ENCODE measurements at regions not wholly inside any gene's neighbourhood (a gene's known extent, or its start where the extent isn't known, plus 50 kb on each side); places are given as distances from the start of the nearest gene placed in this dataset.
"Not testable (repeated sequence)": the region's sequence is repeated elsewhere in the genome, so short reads cannot be mapped to it uniquely, and the experiment has no call there.

DNA sequence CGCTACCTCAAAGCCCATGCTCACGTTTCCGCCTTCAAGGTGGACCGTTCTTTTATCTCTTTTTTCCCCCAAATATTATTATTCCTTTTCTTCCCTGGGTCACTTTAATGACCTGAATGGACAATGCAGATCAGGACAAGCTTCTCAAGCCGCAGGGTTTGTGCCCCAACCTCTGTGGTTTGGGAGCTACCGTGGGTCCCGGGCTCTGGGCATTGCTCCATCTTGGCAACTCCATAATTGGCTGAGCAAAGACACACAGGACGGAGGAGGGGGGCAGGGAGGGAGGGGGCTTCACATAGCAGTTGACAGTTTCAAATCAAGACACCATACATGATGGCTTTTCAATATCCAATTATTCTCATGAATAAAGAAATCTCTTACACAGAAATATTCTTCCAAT lies 308.1 kb upstream of the FZD8 start:
- no peak for DNase-seq

DNA sequence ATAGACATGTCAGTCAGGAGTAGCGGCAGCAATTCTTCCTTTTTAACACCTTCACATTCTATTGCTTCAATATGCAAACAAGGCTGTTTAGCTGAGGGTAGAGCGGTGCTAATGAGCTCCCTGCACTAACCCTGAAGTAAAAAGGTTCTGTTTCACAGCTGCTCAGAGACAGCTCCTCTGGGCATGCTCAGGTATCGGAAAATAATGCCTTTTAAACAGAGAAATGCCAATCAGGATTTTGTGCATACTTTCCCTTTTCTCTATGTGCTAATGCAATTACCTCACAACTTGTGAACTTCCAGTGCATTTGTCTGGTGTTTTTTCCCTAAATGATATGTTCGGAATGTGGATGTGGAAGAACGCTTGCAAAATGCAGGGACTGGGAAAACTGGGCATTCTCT lies 307.7 kb upstream of the FZD8 start:
- DNase-seq = no peak

DNA sequence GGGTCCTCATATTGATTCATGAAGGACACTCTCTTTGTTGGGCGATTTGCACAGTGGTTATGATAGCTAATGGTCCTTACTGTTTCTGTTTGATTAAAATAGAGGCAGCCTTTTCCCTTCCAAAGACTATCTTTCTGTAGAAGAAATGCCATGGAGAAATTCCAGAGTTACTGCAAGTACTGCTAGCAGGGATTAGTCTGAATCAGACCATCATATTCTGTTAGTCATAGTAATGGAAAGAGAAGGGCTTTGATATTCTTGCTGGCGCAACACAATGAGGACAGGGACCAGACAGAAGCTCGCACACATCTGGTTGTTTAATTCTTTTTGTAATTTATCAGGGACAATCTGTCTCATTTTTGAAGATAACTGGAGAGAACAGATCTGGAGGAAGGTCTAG lies 304.5 kb upstream of the FZD8 start:
- DNase-seq = no peak

DNA sequence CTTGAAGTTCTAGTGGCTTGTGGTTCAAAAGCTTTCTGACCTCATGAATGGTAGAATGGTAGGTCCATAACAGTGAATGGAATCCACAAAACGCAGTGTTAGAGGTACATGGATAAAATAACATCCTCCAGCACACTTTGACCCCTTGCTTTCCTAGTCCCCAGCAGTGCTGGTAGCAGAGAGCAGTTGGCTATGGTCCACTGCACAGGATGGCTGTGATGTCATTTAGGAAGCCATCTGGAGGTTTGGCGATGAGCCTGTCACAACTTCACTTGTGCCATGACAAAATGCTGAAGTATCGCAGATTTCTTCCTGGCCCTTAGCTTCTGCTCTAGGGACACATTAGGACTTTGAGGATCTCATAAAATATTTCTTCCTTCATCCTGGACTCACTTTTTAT lies 300.0 kb upstream of the FZD8 start:
- peak; percentile 19 for DNase-seq

DNA sequence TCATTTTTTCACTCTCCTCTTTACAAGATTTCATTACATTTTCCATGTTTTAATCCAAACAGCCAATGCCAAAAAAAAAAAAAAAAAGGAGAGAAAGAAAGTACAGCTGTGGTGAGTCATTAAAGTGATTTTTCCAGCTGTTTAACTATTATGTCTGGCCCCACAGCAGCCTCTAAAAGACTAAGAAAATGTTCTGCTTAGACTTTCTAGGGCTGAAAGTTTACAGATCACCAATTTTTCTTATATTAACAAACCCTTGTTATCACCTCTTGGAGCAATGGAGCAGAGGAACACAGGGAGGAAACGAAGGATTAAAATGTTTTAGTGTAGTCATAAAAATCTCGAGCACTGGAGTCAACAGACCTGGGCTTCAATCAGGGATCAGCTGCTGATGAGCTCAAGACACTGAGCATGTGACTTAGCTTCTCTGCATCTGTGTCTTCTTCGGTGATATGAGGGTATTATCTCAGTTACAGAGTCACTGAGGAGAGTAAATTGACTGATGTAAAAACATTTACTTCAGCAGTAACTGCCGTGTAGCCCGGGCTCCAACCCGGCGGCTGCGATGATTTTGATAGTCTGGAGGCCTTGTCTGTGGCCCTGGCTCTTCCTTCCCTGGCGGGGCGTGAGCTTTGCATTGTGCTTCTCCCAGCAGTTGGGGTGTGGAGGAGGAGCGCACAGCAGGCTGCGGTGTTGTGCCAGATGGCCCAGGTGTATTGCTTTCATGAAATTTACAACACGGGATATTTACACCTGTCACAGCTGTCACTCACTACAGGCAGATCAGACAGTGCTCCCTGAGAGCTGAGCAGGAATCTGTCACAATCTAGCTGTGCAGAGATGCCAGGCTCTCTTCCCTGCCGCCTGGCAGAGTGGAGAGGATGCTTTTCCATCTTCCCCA lies 298.3 kb upstream of the FZD8 start:
- peak; percentile 18 for DNase-seq

DNA sequence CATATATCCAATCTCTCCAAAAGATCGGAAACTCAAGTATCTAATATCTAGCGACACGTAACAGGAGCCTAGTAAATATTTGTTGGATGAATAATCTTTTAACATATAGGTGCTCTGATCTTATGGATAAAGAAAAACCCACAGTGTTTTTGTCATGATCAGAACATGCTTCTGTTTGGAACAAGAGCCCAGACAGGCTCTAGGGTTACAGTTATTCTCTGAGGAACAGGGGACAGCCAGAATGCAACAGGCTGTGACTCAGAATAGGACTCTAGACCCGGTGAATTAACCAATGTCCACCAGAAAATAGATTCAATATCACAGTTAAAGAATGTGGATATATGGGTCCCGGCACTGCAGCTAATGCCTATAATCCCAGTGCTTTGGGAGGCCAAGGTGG lies 296.1 kb upstream of the FZD8 start:
- DNase-seq = no peak

DNA sequence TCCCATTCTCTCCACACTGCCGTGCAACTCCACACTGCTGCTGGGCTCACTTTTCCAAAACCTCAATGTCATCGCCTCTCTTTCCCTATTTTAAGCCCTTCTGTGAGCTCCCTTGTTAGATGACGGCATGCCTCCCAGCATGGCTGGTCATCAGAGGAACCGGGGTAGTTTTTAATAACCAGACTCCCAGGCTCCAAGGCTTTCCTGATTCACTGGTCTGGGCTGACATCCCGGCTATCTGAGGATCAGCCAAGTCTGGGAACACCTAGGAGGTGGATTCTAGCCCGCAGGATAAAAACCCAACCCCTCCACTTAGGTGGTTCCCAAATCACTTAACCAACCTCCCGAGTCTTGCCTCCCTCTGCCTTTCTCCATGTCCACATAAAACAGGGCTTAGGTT lies 295.4 kb upstream of the FZD8 start:
- no peak for DNase-seq

DNA sequence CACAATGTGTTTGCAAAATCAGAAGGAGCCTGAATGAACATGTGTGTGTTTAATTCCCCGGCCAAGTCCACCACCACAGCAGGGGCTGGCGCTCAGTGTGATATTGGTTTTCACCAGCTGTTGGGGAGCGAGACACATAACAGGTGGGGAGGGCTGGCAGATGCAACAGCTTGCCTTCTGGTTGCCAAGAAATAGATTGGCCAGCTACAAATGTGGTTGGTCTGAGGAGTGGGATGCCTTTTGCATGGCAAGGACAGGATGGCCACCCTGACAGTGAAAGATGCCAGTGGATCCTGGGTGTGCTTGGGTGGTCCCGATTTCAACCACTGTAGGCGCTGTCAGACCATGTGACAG lies 292.5 kb upstream of the FZD8 start:
- DNase-seq = peak; percentile 77

DNA sequence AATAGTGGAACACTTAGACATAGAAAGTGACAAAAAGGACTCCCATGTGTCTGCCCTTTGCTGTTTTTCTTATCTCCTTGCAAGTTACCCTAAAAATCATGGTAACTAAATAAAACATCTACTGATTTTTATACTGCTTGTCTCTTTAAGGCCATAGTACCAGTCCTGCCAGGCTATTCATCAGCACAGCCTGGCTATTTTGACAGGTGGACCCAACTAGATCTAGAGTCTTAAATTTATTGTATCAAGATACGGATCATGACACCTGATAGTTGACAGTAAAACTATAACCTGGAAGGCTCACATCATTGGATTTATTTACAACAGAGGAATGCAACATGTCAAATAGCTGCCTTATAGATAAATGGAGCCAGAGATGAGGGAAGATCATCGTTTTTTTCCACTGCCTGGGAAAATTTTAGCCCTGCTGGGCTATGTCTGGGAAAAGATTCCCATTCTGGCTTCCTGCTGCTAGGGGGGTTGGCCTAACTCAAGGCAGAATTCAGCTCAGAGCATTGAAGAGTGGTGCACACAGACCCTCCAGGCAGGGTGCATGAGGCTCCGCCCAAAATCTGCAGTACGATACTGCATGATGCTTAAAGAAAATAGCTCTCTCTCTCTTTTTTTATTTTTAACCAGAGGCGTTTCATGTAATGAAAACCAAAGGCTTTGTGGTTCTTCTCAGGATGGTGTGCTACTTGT lies 292.0 kb upstream of the FZD8 start:
- no peak for DNase-seq

DNA sequence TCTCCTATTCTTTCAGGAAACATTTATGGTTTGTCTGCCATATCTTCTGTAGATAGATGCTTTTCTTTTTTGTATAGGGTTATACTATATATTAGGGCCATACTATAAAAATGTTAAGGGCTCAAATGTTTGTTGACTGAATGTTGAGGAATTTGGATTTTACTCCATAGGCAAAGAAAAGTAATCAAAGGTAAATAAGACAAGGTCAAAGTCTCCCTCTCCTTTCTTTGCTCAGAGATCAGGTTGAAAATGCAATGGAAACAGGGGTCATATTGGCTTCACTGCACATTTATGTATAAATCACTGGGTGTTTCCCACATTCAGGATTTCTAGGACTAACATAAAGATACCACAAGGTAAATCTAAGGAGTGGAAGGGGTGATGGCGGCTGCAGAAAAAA lies 291.4 kb upstream of the FZD8 start:
- DNase-seq = no peak

DNA sequence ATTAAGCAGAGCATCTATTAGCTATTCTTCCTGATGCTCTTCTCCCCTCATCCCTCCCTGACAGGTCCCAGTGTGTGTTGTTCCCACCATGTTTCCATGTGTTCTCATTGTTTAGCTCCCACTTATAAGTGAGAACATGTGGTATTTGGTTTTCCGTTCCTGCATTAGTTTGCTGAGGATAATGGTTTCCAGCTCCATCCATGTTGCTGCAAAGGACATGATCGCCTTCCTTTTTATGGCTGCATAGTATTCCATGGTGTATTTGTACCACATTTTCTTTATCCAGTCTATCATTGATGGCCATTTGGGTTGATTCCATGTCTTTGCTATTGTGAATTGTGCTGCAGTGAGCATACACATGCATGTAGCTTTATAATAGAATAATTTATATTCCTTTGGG lies 287.9 kb upstream of the FZD8 start:
- DNase-seq = not testable (repeated sequence)

DNA sequence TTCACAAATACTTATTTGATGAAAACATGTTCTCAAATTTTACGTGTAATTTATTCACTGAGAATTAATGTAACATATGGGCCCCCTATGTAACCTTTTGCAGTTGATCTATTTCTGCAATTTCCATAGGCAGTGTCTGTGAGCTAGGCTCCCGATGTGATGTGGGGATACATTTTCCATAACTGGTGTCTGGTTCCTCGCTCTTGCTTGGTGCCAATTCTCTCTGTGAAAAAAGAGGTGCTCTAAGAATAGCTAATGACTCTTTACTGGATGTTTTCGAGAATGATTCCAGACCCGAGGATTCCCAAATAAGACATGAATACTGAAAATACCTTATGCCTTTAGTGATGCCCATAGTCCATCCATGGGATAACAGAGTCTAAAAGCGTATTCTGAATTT lies 286.7 kb upstream of the FZD8 start:
- DNase-seq = peak; percentile 26

DNA sequence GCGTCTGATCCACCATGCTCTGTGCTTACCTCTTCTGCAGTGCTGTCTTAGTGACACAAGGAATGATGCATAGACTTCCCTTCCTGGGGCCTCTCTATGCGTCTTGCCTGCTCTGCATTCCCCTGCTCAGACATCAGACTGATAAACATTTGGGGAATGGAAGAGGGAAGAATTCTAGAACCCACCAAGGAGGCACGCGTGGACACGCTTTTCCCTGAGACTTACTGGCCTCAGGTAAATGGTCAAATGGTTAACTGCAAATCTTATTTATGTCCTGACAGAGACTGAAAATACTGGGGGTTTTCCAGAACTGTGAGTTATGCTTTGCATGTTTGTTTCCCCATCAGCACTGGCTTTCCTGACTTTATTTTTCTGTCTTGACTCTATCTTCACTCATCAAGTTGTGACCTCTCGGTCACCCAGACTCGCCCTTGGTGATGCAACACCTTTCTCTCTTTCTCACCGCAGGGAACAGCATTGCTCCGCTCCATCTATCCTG lies 285.9 kb upstream of the FZD8 start:
- no peak for DNase-seq

DNA sequence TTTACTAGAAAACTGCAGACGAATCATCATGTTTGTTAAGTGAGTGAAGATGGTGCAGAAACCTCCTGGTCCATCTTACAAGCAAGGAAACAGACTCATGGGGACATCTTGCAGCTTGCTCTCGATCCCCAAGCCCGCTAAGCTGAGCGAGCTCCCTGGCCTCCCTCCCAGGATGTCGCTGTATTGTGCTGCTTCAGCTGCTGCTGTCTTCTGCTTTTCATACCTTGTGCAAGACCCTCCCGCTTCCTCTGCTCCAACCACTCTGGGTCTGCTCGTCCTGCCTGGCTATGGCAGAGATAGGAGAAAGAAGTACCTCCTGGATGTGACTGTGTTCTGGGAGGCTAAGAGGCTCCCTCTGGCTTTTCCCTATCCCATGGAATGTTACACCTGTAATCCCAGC lies 285.2 kb upstream of the FZD8 start:
- no peak for DNase-seq

DNA sequence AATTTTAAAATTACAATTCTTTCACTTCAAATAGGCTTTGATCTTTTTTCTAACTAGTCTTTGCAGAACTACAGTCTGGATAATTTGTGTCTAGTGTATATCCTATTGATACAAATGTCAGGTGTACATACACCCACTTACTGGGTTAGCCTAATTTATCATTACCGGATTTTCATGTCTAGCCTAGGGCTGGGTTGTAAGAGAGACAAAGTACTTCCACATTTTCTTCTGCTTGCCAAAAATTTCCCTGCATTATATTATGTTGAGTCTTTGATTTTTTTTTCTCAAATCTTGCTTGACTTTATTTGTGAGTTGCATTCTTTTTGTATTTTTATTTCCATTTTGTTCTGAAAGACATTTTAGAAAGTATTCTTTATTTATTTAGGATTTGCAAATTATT lies 284.8 kb upstream of the FZD8 start:
- no peak for DNase-seq

DNA sequence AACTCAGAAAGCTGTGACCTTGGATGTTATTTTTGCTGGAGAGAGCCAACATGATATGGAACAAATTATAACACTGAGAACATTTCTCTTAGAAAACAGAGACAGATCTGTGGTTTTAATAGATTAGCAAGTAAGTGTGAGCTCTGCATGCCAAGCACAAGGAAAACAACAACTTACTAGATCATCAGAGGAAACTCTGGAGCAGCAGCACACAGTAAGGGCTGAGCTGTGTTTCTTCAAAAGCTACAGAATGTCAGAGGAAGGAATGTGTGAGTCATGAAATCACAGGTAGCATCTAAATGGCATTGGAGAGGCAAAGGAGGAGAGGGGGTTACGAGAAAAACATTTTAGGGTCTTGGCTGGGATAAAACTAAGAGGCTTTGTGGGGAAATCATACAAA lies 283.4 kb upstream of the FZD8 start:
- no peak for DNase-seq

DNA sequence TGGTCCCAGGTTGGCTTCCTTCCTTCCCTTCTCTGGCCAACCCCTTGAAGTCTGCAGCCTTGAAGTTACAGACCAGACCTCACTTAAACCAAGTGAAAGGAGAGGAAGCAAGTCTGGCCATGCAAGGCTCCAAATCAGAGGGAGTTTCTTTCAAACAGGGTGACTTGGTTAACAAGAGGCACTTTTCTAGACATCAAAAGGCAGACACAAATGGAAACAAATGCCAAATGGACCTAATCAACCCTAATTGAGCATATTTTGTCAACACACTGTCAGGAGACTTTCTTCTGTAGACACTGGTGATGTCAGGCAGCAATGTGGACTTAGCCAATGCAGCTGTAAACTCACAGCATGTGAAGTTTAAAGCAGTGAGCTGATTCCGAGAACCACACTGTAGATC lies 282.7 kb upstream of the FZD8 start:
- DNase-seq = no peak

DNA sequence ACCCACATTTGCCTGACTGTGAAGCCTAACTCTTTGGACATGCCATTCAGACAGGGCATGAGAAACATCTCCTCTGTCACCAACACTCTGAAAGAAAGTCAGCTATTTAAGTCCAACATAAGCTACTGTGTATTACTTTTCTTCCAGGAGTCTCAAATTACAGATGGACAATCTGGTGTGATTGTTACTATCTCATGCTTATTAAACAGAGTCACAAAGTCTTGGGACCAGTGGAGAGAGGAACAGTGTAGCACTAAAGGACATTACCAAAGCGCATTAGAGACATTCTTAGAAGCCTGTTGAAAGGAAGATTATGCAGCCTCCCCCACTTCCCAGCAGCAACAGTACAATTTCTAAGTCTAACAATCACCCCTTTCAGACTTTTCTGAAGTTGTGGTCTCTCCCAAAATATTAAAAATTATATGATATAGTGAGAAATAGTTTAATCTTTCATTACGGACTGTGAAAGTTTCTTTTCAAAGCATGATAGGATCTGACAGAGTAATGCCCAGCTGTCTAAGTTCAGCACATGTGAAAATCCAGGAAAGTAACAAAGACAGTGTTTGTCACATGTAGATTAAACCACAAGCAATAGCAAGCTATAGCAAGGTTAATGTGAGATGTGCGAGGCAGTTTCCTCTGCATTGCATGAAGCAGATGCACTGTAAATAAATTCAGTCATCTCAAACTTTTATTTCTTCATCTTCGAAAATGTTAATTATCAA lies 280.9 kb upstream of the FZD8 start:
- DNase-seq = peak; percentile 31

DNA sequence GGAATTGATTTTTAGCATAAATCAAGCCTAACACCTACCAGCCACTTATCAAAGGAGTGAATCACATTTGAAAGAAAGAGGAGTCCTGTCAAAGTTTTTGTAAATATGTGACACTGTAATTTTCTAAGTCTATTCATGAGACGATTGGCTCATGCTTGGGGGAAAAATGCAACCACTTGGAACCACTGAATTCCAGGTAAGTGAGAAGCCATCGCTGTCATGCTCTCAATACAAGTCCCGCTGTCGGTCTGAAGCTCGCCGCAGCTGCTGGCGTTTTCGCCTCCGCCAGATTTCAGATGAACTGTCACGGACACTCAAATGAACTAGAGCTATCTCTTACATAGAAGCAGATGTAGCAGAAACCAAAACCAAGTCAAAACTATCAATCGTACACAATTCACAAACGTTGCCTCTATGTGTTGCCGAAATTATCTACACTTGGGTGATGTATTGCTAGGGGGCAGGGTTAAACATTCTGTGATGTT lies 279.8 kb upstream of the FZD8 start:
- DNase-seq = no peak

DNA sequence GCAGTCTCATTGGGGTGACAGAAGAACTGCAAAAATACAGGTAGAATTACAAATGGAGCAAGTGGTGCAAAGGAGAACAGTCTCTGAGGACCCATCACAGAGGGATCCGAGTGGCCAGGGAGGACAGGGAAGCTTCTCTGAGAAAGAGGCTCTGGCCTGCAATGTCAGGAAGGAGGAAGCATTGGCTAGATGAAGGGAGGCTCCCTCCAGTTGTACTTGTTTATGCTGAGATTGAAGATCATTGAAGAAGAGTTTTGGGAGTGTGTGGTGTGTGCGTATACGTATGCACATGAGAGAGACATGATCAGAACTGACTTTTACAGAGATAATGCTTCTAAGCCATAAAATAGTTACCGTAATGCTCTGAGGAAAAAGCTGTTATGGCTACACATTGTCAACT lies 274.7 kb upstream of the FZD8 start:
- no peak for DNase-seq

DNA sequence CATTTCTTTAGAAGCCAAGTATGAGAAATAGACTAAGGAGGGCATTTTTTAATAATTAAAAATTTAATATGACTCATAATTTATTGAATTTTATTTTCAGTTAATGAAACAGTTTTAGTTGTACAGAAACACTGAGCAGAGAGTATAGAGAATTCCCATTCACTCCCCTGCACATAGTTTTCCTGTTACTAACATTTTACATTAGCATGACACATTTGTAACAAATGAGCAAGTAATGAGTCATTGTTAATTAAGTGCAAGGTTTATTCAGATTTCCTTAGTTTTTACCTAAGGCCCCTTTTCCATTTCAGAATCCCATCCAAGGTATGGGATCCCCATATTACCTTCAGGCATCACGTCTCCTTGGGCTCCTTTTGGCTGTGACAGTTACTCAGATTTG lies 271.5 kb upstream of the FZD8 start:
- no peak for DNase-seq

DNA sequence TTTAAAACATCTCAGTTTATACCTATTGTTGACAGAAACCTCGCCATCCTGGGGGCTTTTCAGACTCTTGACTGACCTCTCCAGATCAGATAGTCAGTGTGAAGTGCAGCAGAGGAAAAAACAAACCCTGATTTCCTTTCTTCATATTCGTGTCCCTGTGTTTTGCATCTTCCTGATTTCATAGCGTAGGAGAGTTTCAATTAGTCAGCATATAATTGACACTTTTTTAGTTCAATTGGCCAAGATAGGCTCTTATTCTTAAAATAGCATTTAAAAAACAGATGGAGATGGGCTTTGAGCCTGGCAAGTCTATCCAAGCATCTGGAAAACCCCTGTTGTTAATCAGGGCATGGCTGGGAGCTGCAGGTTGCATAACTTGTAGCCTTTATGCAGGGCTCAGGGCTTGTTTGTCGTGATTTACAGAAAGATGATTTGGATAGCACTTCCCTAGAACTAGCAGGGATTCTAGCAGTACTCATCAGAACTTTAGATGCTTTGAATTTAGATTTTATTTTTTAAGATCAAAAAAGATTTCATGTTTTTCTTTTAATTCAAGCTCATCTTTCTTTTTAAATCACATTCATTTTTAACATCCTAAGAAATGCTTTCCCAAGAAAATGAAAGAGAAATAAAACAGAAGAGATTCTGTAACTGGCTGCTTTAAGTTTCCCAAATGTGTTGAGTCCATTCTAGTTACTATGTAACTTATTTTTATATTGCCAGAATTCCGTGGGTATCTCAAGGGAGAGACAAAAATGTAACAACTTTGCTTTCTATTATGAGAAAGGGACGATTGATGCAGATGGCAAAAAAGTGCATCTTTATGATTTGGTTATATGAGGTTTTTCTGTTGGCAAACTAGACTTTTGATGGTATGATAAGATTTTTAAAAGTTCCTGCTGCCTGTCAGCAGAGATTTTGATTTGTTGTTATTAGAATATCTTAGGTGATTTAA lies 270.8 kb upstream of the FZD8 start:
- DNase-seq = no peak

Data from DMS 273 treated with DMSO at 0.1 percent for 48 hours (cell line).